Spleen (tissue), 11 donors: ENCODE measurements at regions not wholly inside any gene's neighbourhood (a gene's known extent, or its start where the extent isn't known, plus 50 kb on each side); places are given as distances from the start of the nearest gene placed in this dataset.

Experiments
- DNase-seq: peaks from one replicate; pipeline ENCODE4 v3.0.0-alpha.2; 2020
- H3K27ac ChIP-seq, 8 donors: fragments of 200-600 bp; sonication (generic) in 7 of 8; 1 replicate in 4 of 8; 2 replicates in 4 of 8; pipeline versions ENCODE4 v1.5.0 to v1.8.0; 2016 to 2021; ENCODE audit warnings: inconsistent platforms in 4 of 8, mild to moderate bottlenecking in 4 of 8, moderate library complexity in 1 of 8
- H3K27me3 ChIP-seq, 7 donors: fragments of 200-600 bp; sonication (generic) in 6 of 7; replicated peaks in 1 of 7; 1 replicate in 4 of 7; 2 replicates in 3 of 7; pipeline versions ENCODE4 v1.5.0 to v1.8.0; 2016 to 2021; ENCODE audit warnings: inconsistent platforms in 3 of 7, mild to moderate bottlenecking in 1 of 7
- H3K36me3 ChIP-seq, 6 donors: fragments of 200-600 bp; sonication (generic) in 5 of 6; 1 replicate in 4 of 6; 2 replicates in 2 of 6; pipeline versions ENCODE4 v1.5.0 to v1.8.0; 2016 to 2021; ENCODE audit warnings: inconsistent platforms in 2 of 6
- H3K4me1 ChIP-seq, 6 donors: fragments of 200-600 bp; sonication (generic) in 5 of 6; 1 replicate in 3 of 6; 2 replicates in 3 of 6; pipeline versions ENCODE4 v1.5.0 to v1.8.0; 2016 to 2021; ENCODE audit warnings: inconsistent platforms in 3 of 6
- H3K4me3 ChIP-seq, 8 donors: fragments of 200-600 bp; sonication (generic) in 7 of 8; 1 replicate in 4 of 8; 2 replicates in 4 of 8; pipeline versions ENCODE4 v1.5.0 to v1.8.0; 2016 to 2021; ENCODE audit warnings: inconsistent platforms in 4 of 8, mild to moderate bottlenecking in 4 of 8, moderate library complexity in 2 of 8
- H3K9me3 ChIP-seq, 8 donors: fragments of 200-600 bp; sonication (generic) in 7 of 8; 1 replicate in 4 of 8; 2 replicates in 4 of 8; pipeline versions ENCODE4 v1.5.0 to v1.8.0; 2016 to 2021; ENCODE audit warnings: inconsistent platforms in 4 of 8
- CTCF ChIP-seq, 11 experiments: fragments of 200-600 bp in 7 of 11; fragments of 450-650 bp in 4 of 11; sonication (generic) in 4 of 11; IDR thresholded peaks in 8 of 11; conservative IDR thresholded peaks in 3 of 11; 1 replicate in 7 of 11; 2 replicates in 4 of 11; pipeline versions ENCODE4 v1.4.0 to v1.8.0; 2016 to 2021; ENCODE audit warnings: antibody characterized with exemption in 11 of 11, inconsistent platforms in 4 of 11, mild to moderate bottlenecking in 1 of 11
- POLR2A ChIP-seq, 3 donors: fragments of 450-650 bp; IDR thresholded peaks; one replicate each; pipeline ENCODE4 v1.5.1; 2017; ENCODE audit warnings: antibody characterized with exemption in 3 of 3, mild to moderate bottlenecking in 1 of 3
- POLR2AphosphoS5 ChIP-seq, 3 donors: sonication (generic); formaldehyde crosslinking; IDR thresholded peaks; one replicate each; pipeline ENCODE4 v1.5.1; 2017; ENCODE audit warnings: antibody characterized with exemption in 3 of 3
- WGBS, 5 donors: extraction: QIAGEN DNeasy Blood & Tissue Kit in 3 of 5; methylation state at CpG; one replicate each; pipeline versions ENCODE4 v1.1.5 to v1.1.7; 2013 to 2018; 5-methylcytosine and 5-hydroxymethylcytosine counted together
- intact Hi-C: fragments of 100-400 bp; cut with DNase I; formaldehyde crosslinking; loops from one replicate; pipeline ENCODE4 v1.15.0; 2023; ENCODE audit warnings: low total_unique reads
- donor health status: healthy with polysubstance abuse.
- donor health status: DM: no; HTN: no; CAD: no; lungs with moderate emphysema.
- donor health status: DM: no; HTN: no; CAD: no.
- donor health status: Bipolar disorder and iron deficiency.
- donor health status: healthy.
- donor health status: DM: no; HTN: no; CAD: no.
- donor health status: DM: yes; HTN: yes; CAD: no.

- no peak for DNase-seq
- intact Hi-C loops = no loop called here
- no peaks in the 10 kb centered on the region for H3K36me3 ChIP-seq
- H3K27ac ChIP-seq = no peak overlapping the region
- H3K9me3 ChIP-seq = peaks cover 0 to 4% (median 0%) of the 10 kb centered on the region in 8 donors
- 89 to 98% (median 91%) methylated on average over 2 of the region's 2 CpGs for WGBS, 5 donors
- TF ChIP-seq POLR2A (IDR thresholded peaks at IDR 0.05) (no peak), POLR2AphosphoS5 (IDR thresholded peaks at IDR 0.05) (no peak), CTCF (IDR thresholded peaks at IDR 0.05 in 8 of 11, conservative IDR thresholded peaks at IDR 0.05 in 3 of 11) (no peak)
- H3K27me3 ChIP-seq = no peaks in the 10 kb centered on the region
- no peaks in the 10 kb centered on the region for H3K4me1 ChIP-seq
- H3K4me3 ChIP-seq = no peak overlapping the region
These were observed 1332.5 kb downstream of the FSTL5 start for GRCh38 chr4:160831165-160831922.

- Histone ChIP-seq H3K4me3 (no peak overlapping the region), H3K27ac (no peak overlapping the region), H3K4me1 (no peaks in the 10 kb centered on the region), H3K9me3 (peaks cover 0 to 4% (median 0%) of the 10 kb centered on the region in 8 donors), H3K27me3 (no peaks in the 10 kb centered on the region), H3K36me3 (no peaks in the 10 kb centered on the region)
- intact Hi-C loops = no loop called here
- 50 to 57% (median 53%) methylated on average over 3 of the region's 3 CpGs for WGBS, 5 donors
- no peak for DNase-seq
- TF ChIP-seq POLR2AphosphoS5 (IDR thresholded peaks at IDR 0.05) = no peak
- no peak for TF ChIP-seq CTCF (IDR thresholded peaks at IDR 0.05 in 8 of 11, conservative IDR thresholded peaks at IDR 0.05 in 3 of 11)
- TF ChIP-seq POLR2A (IDR thresholded peaks at IDR 0.05) = no peak
These were observed 1328.0 kb downstream of the FSTL5 start for GRCh38 chr4:160835789-160836188.

DNA sequence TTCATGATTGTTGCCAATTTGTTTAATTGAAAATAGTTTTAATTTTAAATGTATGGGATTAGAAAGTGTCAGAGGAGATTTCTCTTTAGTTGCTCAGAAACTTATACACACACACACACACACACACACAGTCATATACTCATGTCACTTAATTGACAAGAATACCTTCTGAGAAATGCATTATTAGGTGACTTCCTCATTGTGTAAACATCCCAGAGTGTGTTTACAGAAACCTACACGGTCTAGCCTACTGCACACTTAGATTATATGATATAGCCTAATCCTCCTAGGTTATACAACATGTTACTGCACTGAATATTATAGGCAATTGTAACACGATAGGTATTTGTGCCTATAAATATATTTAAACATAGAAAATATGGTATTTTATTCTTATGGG is 1327.4 kb downstream of the FSTL5 start:
- H3K9me3 ChIP-seq = peaks cover 0 to 4% (median 0%) of the 10 kb centered on the region in 8 donors
- H3K27ac ChIP-seq = no peak overlapping the region
- TF ChIP-seq POLR2AphosphoS5 (IDR thresholded peaks at IDR 0.05) = no peak
- TF ChIP-seq CTCF (IDR thresholded peaks at IDR 0.05 in 8 of 11, conservative IDR thresholded peaks at IDR 0.05 in 3 of 11) = no peak
- no peak for TF ChIP-seq POLR2A (IDR thresholded peaks at IDR 0.05)
- DNase-seq = no peak
- no peaks in the 10 kb centered on the region for H3K27me3 ChIP-seq
- no peaks in the 10 kb centered on the region for H3K36me3 ChIP-seq
- intact Hi-C loops = no loop called here
- no peaks in the 10 kb centered on the region for H3K4me1 ChIP-seq
- H3K4me3 ChIP-seq = no peak overlapping the region
- WGBS, 5 donors = 44 to 70% (median 55%) methylated on average over 2 of the region's 2 CpGs

DNA sequence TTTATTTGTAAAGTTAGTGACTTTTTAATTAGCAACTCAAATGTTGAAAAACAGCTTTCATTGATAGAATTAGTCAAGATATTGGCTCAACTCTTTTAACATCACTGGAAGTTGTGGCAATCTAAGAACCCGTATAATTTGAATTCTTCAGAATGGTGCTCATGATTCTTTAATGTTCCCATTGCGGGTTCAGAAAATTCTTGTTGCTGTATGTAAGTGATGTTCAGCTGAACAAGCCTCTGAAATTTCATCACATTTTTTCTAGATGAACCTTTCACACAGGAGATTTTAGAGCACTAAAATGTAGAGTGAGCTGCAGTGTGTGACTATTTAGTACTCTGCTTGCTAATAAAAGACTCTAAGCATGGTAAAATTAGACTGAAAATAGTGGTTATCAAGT is 1317.7 kb downstream of the FSTL5 start:
- Histone ChIP-seq H3K36me3 (no peaks in the 10 kb centered on the region), H3K4me1 (no peaks in the 10 kb centered on the region), H3K27me3 (no peaks in the 10 kb centered on the region), H3K4me3 (no peak overlapping the region), H3K27ac (no peak overlapping the region), H3K9me3 (no peaks in the 10 kb centered on the region)
- intact Hi-C loops = no loop called here
- WGBS, 5 donors = 87 to 97% (median 90%) methylated on average over 2 of the region's 2 CpGs
- no peak for DNase-seq
- no peak for TF ChIP-seq POLR2AphosphoS5 (IDR thresholded peaks at IDR 0.05)
- no peak for TF ChIP-seq CTCF (IDR thresholded peaks at IDR 0.05 in 8 of 11, conservative IDR thresholded peaks at IDR 0.05 in 3 of 11)
- no peak for TF ChIP-seq POLR2A (IDR thresholded peaks at IDR 0.05)
